Embryonic facial prominence (tissue), 1 donor: ENCODE measurements at regions not wholly inside any gene's neighbourhood (a gene's known extent, or its start where the extent isn't known, plus 50 kb on each side); places are given as distances from the start of the nearest gene placed in this dataset.

Experiments
- DNase-seq: peaks from one replicate; pipeline ENCODE4 v3.0.0-alpha.2; 2016; ENCODE audit errors: extremely low spot score

GRCh38 chr18:78924301-78924700, 55.3 kb upstream of the SALL3 start:
- no peak for DNase-seq

- no peak for DNase-seq
Measured at GRCh38 chr18:78924786-78925540, 54.7 kb upstream of the SALL3 start.

GRCh38 chr18:78925557-78926242, 53.9 kb upstream of the SALL3 start:
- no peak for DNase-seq

DNA sequence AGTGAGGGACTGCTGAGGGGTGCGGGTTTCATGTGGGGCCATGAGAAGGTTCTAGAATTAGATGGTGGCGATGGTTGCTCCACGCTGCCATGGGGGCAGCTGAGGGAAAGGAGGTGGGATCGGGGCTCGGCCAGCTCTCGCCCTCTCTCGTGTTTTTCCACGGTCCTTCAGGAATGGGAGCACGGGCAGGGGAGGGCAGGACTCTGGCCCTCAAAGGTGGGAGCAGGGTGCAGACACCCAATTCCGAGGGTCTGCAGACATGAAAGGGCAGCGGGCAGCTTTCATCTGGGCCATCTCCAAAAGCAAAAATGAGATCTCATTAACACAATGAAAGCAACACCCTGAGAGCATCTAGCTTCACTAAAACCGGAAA, 53.4 kb upstream of the SALL3 start:
- DNase-seq: no peak

GRCh38 chr18:78927156-78927555, 52.5 kb upstream of the SALL3 start:
- DNase-seq: no peak

- no peak for DNase-seq
Measured at GRCh38 chr18:78927616-78928015, 52.0 kb upstream of the SALL3 start.

GRCh38 chr18:78928076-78928475, 51.5 kb upstream of the SALL3 start:
- DNase-seq: no peak

- DNase-seq: no peak
Measured at GRCh38 chr18:78929516-78929915, 50.1 kb upstream of the SALL3 start.
